K562 (cell line): ENCODE measurements at regions not wholly inside any gene's neighbourhood (a gene's known extent, or its start where the extent isn't known, plus 50 kb on each side); places are given as distances from the start of the nearest gene placed in this dataset.

Source experiments
- ATAC-seq: fragments of 200-7000 bp; cut with Tn5 transposase; 3 replicates; pipeline ENCODE4 v1.9.1; 2020; ENCODE audit warnings: moderate library complexity
- BruUV-seq: library from RNA; stranded (reverse); fragments of 400-500 nt; replicated peaks from 2 replicates; lab custom pipeline; 2021; lab: Mats Ljungman, UMichigan
- CTCF ChIA-PET: fragments of 300-600 bp; formaldehyde crosslinking; extraction: SDS; loops from one replicate; lab custom pipeline; 2021; ENCODE audit warnings: low intra/inter-chr PET ratio; lab: Yijun Ruan, JAX
- POLR2A ChIA-PET: fragments of 300-600, 350-650 bp; sonication (Branson Sonifier 250); formaldehyde crosslinking; extraction: SDS; loops from one replicate; lab custom pipeline; 2021; ENCODE audit warnings: antibody characterized with exemption, inconsistent platforms; lab: Yijun Ruan, JAX
- DNase-seq, 4 experiments: peaks; one replicate each; pipeline versions ENCODE4 v3.0.0 to v3.0.0-alpha.2; 2011 to 2018; ENCODE audit warnings: low spot score in 3 of 4, mixed read lengths in 3 of 4; ENCODE audit errors: extremely low read depth in 1 of 4
- FAIRE-seq: peaks from 2 replicates; lab custom pipeline; 2011; peaks lifted over from hg19 to GRCh38; lab: Jason Lieb, UNC
- H2AFZ ChIP-seq: 2 replicates; pipeline ENCODE4 v1.6.0; 2011; ENCODE audit warnings: low read depth, low read length, control low read depth, inconsistent platforms
- H3K27ac ChIP-seq: fragments of 200-600 bp; 3 replicates; pipeline ENCODE4 v1.8.0; 2011; ENCODE audit warnings: low read depth, mild to moderate bottlenecking, control low read depth, inconsistent platforms, low read length, moderate library complexity, mixed read lengths; ENCODE audit errors: extremely low read depth
- H3K27me3 ChIP-seq, 2 experiments: fragments of 300-600 bp in 1 of 2; 2 replicates in 1 of 2; 3 replicates in 1 of 2; pipeline versions ENCODE4 v1.6.0 to v1.8.0; 2011; ENCODE audit warnings: inconsistent platforms in 2 of 2, low read length in 2 of 2, mild to moderate bottlenecking in 1 of 2, mixed read lengths in 1 of 2, moderate library complexity in 1 of 2; ENCODE audit not compliant: control insufficient read depth in 2 of 2, insufficient read depth in 2 of 2
- H3K36me3 ChIP-seq: fragments of 300-600 bp; 3 replicates; pipeline ENCODE4 v1.8.0; 2011; ENCODE audit warnings: mild to moderate bottlenecking, low read length, inconsistent platforms; ENCODE audit not compliant: control insufficient read depth, insufficient read depth
- H3K4me1 ChIP-seq, 2 experiments: fragments of 200-600 bp in 1 of 2; replicated peaks in 1 of 2; 2 replicates in 1 of 2; 3 replicates in 1 of 2; pipeline versions ENCODE4 v1.5.1 to v1.8.0; 2011; ENCODE audit warnings: inconsistent platforms in 2 of 2, low read length in 2 of 2, mild to moderate bottlenecking in 1 of 2, mixed read lengths in 1 of 2, moderate library complexity in 1 of 2; ENCODE audit not compliant: control insufficient read depth in 2 of 2, insufficient read depth in 2 of 2
- H3K4me2 ChIP-seq: 2 replicates; pipeline ENCODE4 v1.6.1; 2011; ENCODE audit warnings: low read length, control low read depth, inconsistent platforms, mixed read lengths; ENCODE audit not compliant: insufficient read depth
- H3K4me3 ChIP-seq: fragments of 200-600 bp; sonication (generic), shearing (Covaris generic); 2 replicates; pipeline ENCODE4 v1.5.1; 2016; ENCODE audit warnings: control low read depth, inconsistent platforms
- H3K79me2 ChIP-seq: fragments of 200-600 bp; 3 replicates; pipeline ENCODE4 v1.8.0; 2011; ENCODE audit warnings: low read length, inconsistent platforms; ENCODE audit not compliant: control insufficient read depth, insufficient read depth
- H3K9ac ChIP-seq, 2 experiments: 2 replicates each; pipeline versions ENCODE4 v1.6.0 to v1.6.1; 2011; ENCODE audit warnings: low read depth in 2 of 2, low read length in 2 of 2, control low read depth in 1 of 2, inconsistent platforms in 1 of 2, mild to moderate bottlenecking in 1 of 2, mixed read lengths in 1 of 2; ENCODE audit not compliant: insufficient read depth in 1 of 2
- H3K9me1 ChIP-seq: one replicate; pipeline ENCODE4 v1.6.0; 2011; ENCODE audit warnings: inconsistent platforms, mild to moderate bottlenecking, low read length, moderate library complexity; ENCODE audit not compliant: control insufficient read depth, insufficient read depth
- H3K9me3 ChIP-seq: replicated peaks from 2 replicates; pipeline ENCODE4 v1.5.1; 2011; ENCODE audit warnings: low read depth, low read length, inconsistent platforms; ENCODE audit not compliant: control insufficient read depth, insufficient read depth
- H4K20me1 ChIP-seq: replicated peaks from 2 replicates; pipeline ENCODE4 v1.6.1; 2011; ENCODE audit warnings: low read length, inconsistent platforms, mixed read lengths; ENCODE audit not compliant: control insufficient read depth, insufficient read depth
- ATF6 ChIP-seq: sonication (generic); formaldehyde crosslinking; IDR thresholded peaks from 2 replicates; pipeline ENCODE4 v1.4.0; 2020; ENCODE audit warnings: mild to moderate bottlenecking, missing genetic modification reagents
- CBFB ChIP-seq: sonication (generic); formaldehyde crosslinking; IDR thresholded peaks from 2 replicates; pipeline ENCODE4 v1.4.0; 2020; ENCODE audit warnings: mild to moderate bottlenecking, missing genetic modification reagents
- CSDE1 ChIP-seq, 2 experiments: fragments of 450-650 bp; IDR thresholded peaks; 2 replicates each; pipeline ENCODE4 v1.6.1; 2016; ENCODE audit warnings: mild to moderate bottlenecking in 1 of 2
- KHSRP ChIP-seq: fragments of 450-650 bp; IDR thresholded peaks from 2 replicates; pipeline ENCODE4 v1.6.1; 2017
- NKRF ChIP-seq: fragments of 450-650 bp; IDR thresholded peaks from 2 replicates; pipeline ENCODE4 v1.6.1; 2016; ENCODE audit warnings: borderline replicate concordance
- USF2 ChIP-seq: sonication (generic); formaldehyde crosslinking; IDR thresholded peaks from 2 replicates; pipeline ENCODE4 v1.5.0; 2020; ENCODE audit warnings: missing genetic modification reagents
- ZBTB49 ChIP-seq: sonication (generic); formaldehyde crosslinking; IDR thresholded peaks from 2 replicates; pipeline ENCODE4 v1.8.0; 2022; ENCODE audit warnings: missing genetic modification reagents, mild to moderate bottlenecking, borderline replicate concordance
- WGBS: fragments of 100-300 bp; shearing (Covaris generic); methylation state at CpG from one replicate; pipeline ENCODE4 v1.1.6; 2016; ENCODE audit warnings: low coverage, mixed read lengths; ENCODE audit not compliant: insufficient coverage; ENCODE audit errors: missing lambda C conversion rate; 5-methylcytosine and 5-hydroxymethylcytosine counted together
- in situ Hi-C: fragments of 300-500 bp; cut with MboI; formaldehyde crosslinking; loops from 4 replicates; pipeline ENCODE4 v1.15.0; 2018; ENCODE audit warnings: inconsistent platforms, mixed read lengths
- intact Hi-C: fragments of 100-400 bp; cut with micrococcal nuclease; formaldehyde crosslinking; loops from 2 replicates; pipeline ENCODE4 v1.14.2; 2022
- TF ChIP-seq, protein P1 (sequence below): fragments of 450-650 bp; formaldehyde crosslinking; IDR thresholded peaks from 2 replicates; pipeline ENCODE4 v1.4.0; 2022; ENCODE audit warnings: missing genetic modification characterization

GRCh38 chr6:45813943-45814342 is 201.7 kb downstream of the CLIC5 start:
- no TSS peak for BruUV-seq
- H3K9ac ChIP-seq: no peak overlapping the region
- no peaks in the 10 kb centered on the region for H3K36me3 ChIP-seq
- in situ Hi-C loops (no loop called here), intact Hi-C loops (no loop called here)
- no peaks in the 10 kb centered on the region for H3K4me1 ChIP-seq
- no peak overlapping the region for H3K4me3 ChIP-seq
- POLR2A ChIA-PET: no interaction called here
- no peak overlapping the region for H3K4me2 ChIP-seq
- FAIRE-seq: no peak
- H3K9me3 ChIP-seq: no peaks in the 10 kb centered on the region
- H3K79me2 ChIP-seq: no peaks in the 10 kb centered on the region
- WGBS: 0% methylated on average over 3 of the region's 3 CpGs
- no peak for DNase-seq
- ATAC-seq: no peak
- peaks cover 6 to 9% of the 10 kb centered on the region in 2 experiments; a peak in 3 of 5 replicates for H3K27me3 ChIP-seq
- no peak overlapping the region for H3K27ac ChIP-seq
- H2AFZ ChIP-seq: no peak overlapping the region
- no peaks in the 10 kb centered on the region for H4K20me1 ChIP-seq
- H3K9me1 ChIP-seq: no peaks in the 10 kb centered on the region
- CTCF ChIA-PET: no interaction called here
- TF ChIP-seq KHSRP (no peak), ATF6 (no peak), CBFB (no peak), CSDE1 (IDR thresholded peaks at IDR 0.05) (no peak), NKRF (no peak), USF2 (CRISPR knock-in tag) (no peak), ZBTB49 (CRISPR knock-in tag) (no peak)
- TF ChIP-seq, protein P1, sequence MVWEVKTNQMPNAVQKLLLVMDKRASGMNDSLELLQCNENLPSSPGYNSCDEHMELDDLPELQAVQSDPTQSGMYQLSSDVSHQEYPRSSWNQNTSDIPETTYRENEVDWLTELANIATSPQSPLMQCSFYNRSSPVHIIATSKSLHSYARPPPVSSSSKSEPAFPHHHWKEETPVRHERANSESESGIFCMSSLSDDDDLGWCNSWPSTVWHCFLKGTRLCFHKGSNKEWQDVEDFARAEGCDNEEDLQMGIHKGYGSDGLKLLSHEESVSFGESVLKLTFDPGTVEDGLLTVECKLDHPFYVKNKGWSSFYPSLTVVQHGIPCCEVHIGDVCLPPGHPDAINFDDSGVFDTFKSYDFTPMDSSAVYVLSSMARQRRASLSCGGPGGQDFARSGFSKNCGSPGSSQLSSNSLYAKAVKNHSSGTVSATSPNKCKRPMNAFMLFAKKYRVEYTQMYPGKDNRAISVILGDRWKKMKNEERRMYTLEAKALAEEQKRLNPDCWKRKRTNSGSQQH: no peak
